Thymus (tissue), 11 donors: ENCODE measurements at regions not wholly inside any gene's neighbourhood (a gene's known extent, or its start where the extent isn't known, plus 50 kb on each side); places are given as distances from the start of the nearest gene placed in this dataset.
"Not testable (repeated sequence)": the region's sequence is repeated elsewhere in the genome, so short reads cannot be mapped to it uniquely, and the experiment has no call there.

Experiments used
- DNase-seq, 9 donors: peaks; one replicate each; pipeline ENCODE4 v3.0.0-alpha.2; 2013; ENCODE audit warnings: low spot score in 9 of 9, low read depth in 6 of 9, missing footprints in 1 of 9
- H3K27ac ChIP-seq, 2 donors: one replicate each; pipeline ENCODE4 v1.5.1; 2013; ENCODE audit warnings: control low read depth in 1 of 2, low read depth in 1 of 2, low read length in 1 of 2, mild to moderate bottlenecking in 1 of 2, moderate library complexity in 1 of 2
- H3K27me3 ChIP-seq, 2 donors: one replicate each; pipeline ENCODE4 v1.5.1; 2013; ENCODE audit warnings: low read length in 1 of 2; ENCODE audit not compliant: control insufficient read depth in 2 of 2, insufficient read depth in 1 of 2
- H3K36me3 ChIP-seq, 2 donors: one replicate each; pipeline ENCODE4 v1.5.1; 2013; ENCODE audit warnings: low read length in 1 of 2, mild to moderate bottlenecking in 1 of 2, moderate library complexity in 1 of 2; ENCODE audit not compliant: control insufficient read depth in 2 of 2, insufficient read depth in 2 of 2
- H3K4me1 ChIP-seq, 2 donors: one replicate each; pipeline ENCODE4 v1.5.1; 2013; ENCODE audit warnings: low read length in 2 of 2; ENCODE audit not compliant: control insufficient read depth in 2 of 2, insufficient read depth in 2 of 2
- H3K4me3 ChIP-seq, 2 donors: one replicate each; pipeline ENCODE4 v1.5.1; 2013; ENCODE audit warnings: low read length in 2 of 2, control low read depth in 1 of 2, mild to moderate bottlenecking in 1 of 2
- H3K9me3 ChIP-seq, 2 donors: one replicate each; pipeline ENCODE4 v1.5.1; 2013; ENCODE audit warnings: low read length in 1 of 2, mild to moderate bottlenecking in 1 of 2; ENCODE audit not compliant: control insufficient read depth in 2 of 2, insufficient read depth in 1 of 2
- WGBS: extraction: QIAGEN DNeasy Blood & Tissue Kit; methylation state at CpG from one replicate; pipeline ENCODE4 v1.1.7; 2013; 5-methylcytosine and 5-hydroxymethylcytosine counted together
- donor health status: healthy.

- no peak for DNase-seq
- 86% methylated on average over 13 of the region's 13 CpGs for WGBS
Measured at GRCh38 chr20:57107208-57107607, 159.2 kb downstream of the BMP7 start.

GRCh38 chr20:57108218-57108617 is 158.2 kb downstream of the BMP7 start:
- Histone ChIP-seq H3K4me3 (no peak overlapping the region), H3K4me1 (no peaks in the 10 kb centered on the region), H3K36me3 (no peaks in the 10 kb centered on the region), H3K27ac (no peak overlapping the region), H3K9me3 (no peaks in the 10 kb centered on the region), H3K27me3 (no peaks in the 10 kb centered on the region)
- DNase-seq = no peak
- 83% methylated on average over 4 of the region's 4 CpGs for WGBS

More at GRCh38 chr20:57107208-57107607, 159.2 kb downstream of the BMP7 start:
- no peaks in the 10 kb centered on the region for H3K9me3 ChIP-seq
- no peak overlapping the region for H3K27ac ChIP-seq
- H3K4me1 ChIP-seq = no peaks in the 10 kb centered on the region
- H3K27me3 ChIP-seq = no peaks in the 10 kb centered on the region
- H3K4me3 ChIP-seq = no peak overlapping the region
- H3K36me3 ChIP-seq = no peaks in the 10 kb centered on the region

- Histone ChIP-seq H3K9me3 (no peaks in the 10 kb centered on the region), H3K27ac (no peak overlapping the region), H3K4me3 (no peak overlapping the region), H3K27me3 (no peaks in the 10 kb centered on the region), H3K36me3 (no peaks in the 10 kb centered on the region), H3K4me1 (no peaks in the 10 kb centered on the region)
- 60% methylated on average over 18 of the region's 18 CpGs for WGBS
- DNase-seq = no peak
Measured at GRCh38 chr20:57108742-57109570, 157.5 kb downstream of the BMP7 start.

GRCh38 chr20:57109571-57109953 is 156.9 kb downstream of the BMP7 start:
- no peak for DNase-seq
- Histone ChIP-seq H3K27ac (no peak overlapping the region), H3K4me1 (no peaks in the 10 kb centered on the region), H3K36me3 (no peaks in the 10 kb centered on the region), H3K27me3 (no peaks in the 10 kb centered on the region), H3K9me3 (no peaks in the 10 kb centered on the region), H3K4me3 (no peak overlapping the region)
- 90% methylated on average over 10 of the region's 10 CpGs for WGBS

GRCh38 chr20:57110121-57111027 is 156.1 kb downstream of the BMP7 start:
- H3K27ac ChIP-seq, H3K4me1 ChIP-seq, H3K36me3 ChIP-seq, H3K9me3 ChIP-seq, H3K4me3 ChIP-seq, H3K27me3 ChIP-seq, DNase-seq: not testable (repeated sequence)
- 96% methylated on average over 60 of the region's 61 CpGs for WGBS

- Histone ChIP-seq H3K36me3 (no peaks in the 10 kb centered on the region), H3K27ac (no peak overlapping the region), H3K9me3 (no peaks in the 10 kb centered on the region), H3K4me3 (no peak overlapping the region), H3K27me3 (no peaks in the 10 kb centered on the region), H3K4me1 (no peaks in the 10 kb centered on the region)
- no peak for DNase-seq
- whole genome bisulfite sequencing = 89% methylated on average over 3 of the region's 3 CpGs
Measured at GRCh38 chr20:57111028-57111373, 155.4 kb downstream of the BMP7 start.

GRCh38 chr20:57112448-57112847 is 154.0 kb downstream of the BMP7 start:
- H3K4me1 ChIP-seq = no peaks in the 10 kb centered on the region
- WGBS = 65% methylated on average over 8 of the region's 8 CpGs
- H3K36me3 ChIP-seq = no peaks in the 10 kb centered on the region
- no peaks in the 10 kb centered on the region for H3K9me3 ChIP-seq
- no peaks in the 10 kb centered on the region for H3K27me3 ChIP-seq
- no peak for DNase-seq
- H3K27ac ChIP-seq = no peak overlapping the region
- no peak overlapping the region for H3K4me3 ChIP-seq

- H3K36me3 ChIP-seq = no peaks in the 10 kb centered on the region
- no peak overlapping the region for H3K27ac ChIP-seq
- H3K4me3 ChIP-seq = no peak overlapping the region
- H3K9me3 ChIP-seq = no peaks in the 10 kb centered on the region
- 72% methylated on average over 8 of the region's 8 CpGs for WGBS
- DNase-seq = no peak
- H3K4me1 ChIP-seq = no peaks in the 10 kb centered on the region
- no peaks in the 10 kb centered on the region for H3K27me3 ChIP-seq
Measured at GRCh38 chr20:57114290-57115005, 152.0 kb downstream of the BMP7 start.

GRCh38 chr20:57117296-57117695 is 149.1 kb downstream of the BMP7 start:
- DNase-seq = no peak
- Histone ChIP-seq H3K4me1 (no peaks in the 10 kb centered on the region), H3K36me3 (no peaks in the 10 kb centered on the region), H3K9me3 (no peaks in the 10 kb centered on the region), H3K27me3 (no peaks in the 10 kb centered on the region), H3K4me3 (no peak overlapping the region), H3K27ac (no peak overlapping the region)
- WGBS = 94% methylated on average over 7 of the region's 7 CpGs
